Calu3 (cell line): ENCODE measurements at regions not wholly inside any gene's neighbourhood (a gene's known extent, or its start where the extent isn't known, plus 50 kb on each side); places are given as distances from the start of the nearest gene placed in this dataset.

Source experiments
- BruUV-seq: library from RNA; stranded (reverse); fragments of 400-500 nt; replicated peaks from 2 replicates; lab custom pipeline; 2021; lab: Mats Ljungman, UMichigan
- CTCF ChIA-PET: fragments of 300-600 bp; sonication (Branson Sonifier 250); formaldehyde crosslinking; loops from one replicate; lab custom pipeline; 2022; ENCODE audit warnings: antibody characterized with exemption; lab: Charles Lee
- DNase-seq: peaks from one replicate; pipeline ENCODE4 v3.0.0; 2022
- H3K27ac Mint-ChIP-seq: one replicate; pipeline ENCODE4 v1.8.0; 2022; ENCODE audit warnings: mixed read lengths; ENCODE audit not compliant: unreplicated experiment
- H3K27me3 Mint-ChIP-seq: one replicate; pipeline ENCODE4 v1.8.0; 2022; ENCODE audit warnings: mixed read lengths; ENCODE audit not compliant: unreplicated experiment
- H3K36me3 Mint-ChIP-seq: one replicate; pipeline ENCODE4 v1.8.0; 2022; ENCODE audit warnings: mild to moderate bottlenecking, moderate library complexity, mixed read lengths; ENCODE audit not compliant: insufficient read depth, unreplicated experiment
- H3K4me1 Mint-ChIP-seq: one replicate; pipeline ENCODE4 v1.8.0; 2022; ENCODE audit warnings: mild to moderate bottlenecking, low read depth, mixed read lengths; ENCODE audit not compliant: unreplicated experiment
- H3K4me3 Mint-ChIP-seq: one replicate; pipeline ENCODE4 v1.8.0; 2022; ENCODE audit warnings: mild to moderate bottlenecking, low read depth, moderate library complexity, mixed read lengths; ENCODE audit not compliant: unreplicated experiment
- H3K9me3 Mint-ChIP-seq: one replicate; pipeline ENCODE4 v1.8.0; 2022; ENCODE audit warnings: low read depth, mixed read lengths; ENCODE audit not compliant: unreplicated experiment
- CTCF ChIP-seq: fragments of 200-600 bp; IDR thresholded peaks from one replicate; pipeline ENCODE4 v1.8.0; 2022; ENCODE audit warnings: antibody characterized with exemption; ENCODE audit not compliant: unreplicated experiment
- intact Hi-C: fragments of 100-400 bp; cut with micrococcal nuclease; formaldehyde crosslinking; loops from one replicate; pipeline ENCODE4 v1.10.0; 2022; ENCODE audit not compliant: unreplicated experiment

GRCh38 chr4:184536065-184536880 is 61.9 kb upstream of the IRF2 start:
- H3K4me1 Mint-ChIP-seq, result peaks cover 10% of the 10 kb centered on the region
- intact Hi-C loops, result loop anchor here (2.0 to 10.0 kb wide), 2 partner anchors 61 to 151 kb away; partner anchors contain the start of gene IRF2
- CTCF ChIA-PET, result interaction anchor here (0.6 to 1.6 kb wide), 5 partner anchors 151 to 272 kb away, joined by 3 to 9 read pairs (median 5); no protein-coding TSS in a partner anchor
- no peak for DNase-seq
- peaks cover 19% of the 10 kb centered on the region for H3K36me3 Mint-ChIP-seq
- no peaks in the 10 kb centered on the region for H3K27me3 Mint-ChIP-seq
- peak overlapping the region; percentile 88 for H3K4me3 Mint-ChIP-seq
- H3K27ac Mint-ChIP-seq, result peak overlapping the region; percentile 94
- no peaks in the 10 kb centered on the region for H3K9me3 Mint-ChIP-seq
- no peak for TF ChIP-seq CTCF
- no TSS peak for BruUV-seq

- Mint-ChIP-seq H3K4me3 (no peak overlapping the region), H3K27ac (no peak overlapping the region), H3K9me3 (no peaks in the 10 kb centered on the region), H3K36me3 (peaks cover 19% of the 10 kb centered on the region), H3K4me1 (peaks cover 10% of the 10 kb centered on the region), H3K27me3 (no peaks in the 10 kb centered on the region)
- CTCF ChIA-PET, result no interaction called here
- intact Hi-C loops, result loop anchor here (10.0 kb wide), 1 partner anchor 150 kb away; no protein-coding TSS in a partner anchor
- TF ChIP-seq CTCF, result no peak
- DNase-seq, result no peak
- no TSS peak for BruUV-seq
These were observed 60.4 kb upstream of the IRF2 start for GRCh38 chr4:184534511-184535391.

- no peak overlapping the region for H3K4me3 Mint-ChIP-seq
- peaks cover 10% of the 10 kb centered on the region for H3K4me1 Mint-ChIP-seq
- DNase-seq, result no peak
- intact Hi-C loops, result loop anchor here (10.0 kb wide), 1 partner anchor 149 kb away; no protein-coding TSS in a partner anchor
- H3K9me3 Mint-ChIP-seq, result no peaks in the 10 kb centered on the region
- no TSS peak for BruUV-seq
- H3K36me3 Mint-ChIP-seq, result peaks cover 19% of the 10 kb centered on the region
- H3K27me3 Mint-ChIP-seq, result no peaks in the 10 kb centered on the region
- CTCF ChIA-PET, result no interaction called here
- no peak for TF ChIP-seq CTCF
- no peak overlapping the region for H3K27ac Mint-ChIP-seq
These were observed 59.6 kb upstream of the IRF2 start for GRCh38 chr4:184533908-184534307.

- Mint-ChIP-seq H3K4me3 (no peak overlapping the region), H3K27ac (no peak overlapping the region), H3K36me3 (no peaks in the 10 kb centered on the region), H3K27me3 (no peaks in the 10 kb centered on the region), H3K4me1 (peaks cover 5% of the 10 kb centered on the region), H3K9me3 (peaks cover 3% of the 10 kb centered on the region)
- BruUV-seq, result no TSS peak
- TF ChIP-seq CTCF, result no peak
- intact Hi-C loops, result loop anchor here (10.0 kb wide), 1 partner anchor 146 kb away; no protein-coding TSS in a partner anchor
- CTCF ChIA-PET, result no interaction called here
- no peak for DNase-seq
These were observed 56.7 kb upstream of the IRF2 start for GRCh38 chr4:184531008-184531407.
